Fibroblast of mammary gland (primary cell): ENCODE measurements at regions not wholly inside any gene's neighbourhood (a gene's known extent, or its start where the extent isn't known, plus 50 kb on each side); places are given as distances from the start of the nearest gene placed in this dataset.

Source experiments
- DNase-seq: peaks from one replicate; pipeline ENCODE4 v3.0.0-alpha.2; 2010; ENCODE audit warnings: low read depth
- H3K4me3 ChIP-seq: 2 replicates; pipeline ENCODE4 v1.5.1; 2011; ENCODE audit warnings: low read depth, mild to moderate bottlenecking, low read length, moderate library complexity; ENCODE audit not compliant: control insufficient read depth
- CTCF ChIP-seq: conservative IDR thresholded peaks from 2 replicates; pipeline ENCODE4 v1.5.1; 2011; ENCODE audit warnings: low read depth, low read length, inconsistent platforms; ENCODE audit not compliant: control insufficient read depth, insufficient read depth

GRCh38 chr20:24056491-24056890 is 67.9 kb upstream of the GGTLC1 start:
- no peak overlapping the region for H3K4me3 ChIP-seq
- no peak for DNase-seq
- no peak for TF ChIP-seq CTCF

- no peak for TF ChIP-seq CTCF
- no peak for DNase-seq
- no peak overlapping the region for H3K4me3 ChIP-seq
Measured at GRCh38 chr20:24052599-24053275, 64.2 kb upstream of the GGTLC1 start.

DNA sequence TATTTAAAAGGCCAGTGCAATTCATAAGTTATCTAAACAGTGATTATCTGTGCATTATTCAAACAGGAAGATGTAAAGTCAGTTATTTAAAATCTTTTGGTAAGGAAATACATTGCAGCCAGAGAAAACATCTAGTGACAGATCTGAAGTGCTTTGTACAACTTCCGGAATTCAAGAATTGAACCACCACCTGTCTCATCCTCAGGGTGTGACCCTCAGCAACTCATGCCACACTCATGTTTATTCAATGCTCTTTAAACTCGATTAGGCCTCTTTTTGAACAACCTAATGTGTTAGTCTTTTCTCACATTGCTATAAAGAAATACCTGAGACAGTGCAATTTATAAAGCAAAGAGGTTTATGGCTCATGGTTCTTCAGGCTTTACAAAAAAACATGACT is 62.6 kb upstream of the GGTLC1 start:
- TF ChIP-seq CTCF = no peak
- DNase-seq = no peak
- no peak overlapping the region for H3K4me3 ChIP-seq

DNA sequence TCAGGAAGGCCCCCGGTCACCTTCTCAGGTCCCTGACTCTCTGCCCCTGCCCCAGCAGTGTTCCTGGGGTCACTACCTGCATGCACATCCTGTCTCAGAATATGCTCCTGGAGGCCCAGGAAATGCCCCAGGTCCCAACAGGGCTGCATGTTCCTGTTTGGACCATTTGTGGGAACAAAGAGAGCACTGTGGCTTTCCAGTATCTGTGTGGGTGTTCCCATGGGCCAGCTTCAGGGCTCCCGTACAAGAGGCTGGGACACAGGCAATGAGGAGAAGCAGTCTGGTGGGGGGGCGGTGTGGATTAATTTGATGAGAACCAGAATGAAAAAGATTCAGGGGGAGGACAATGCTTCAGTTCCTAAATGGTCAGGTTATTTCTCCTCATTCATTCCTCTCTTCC is 61.5 kb upstream of the GGTLC1 start:
- H3K4me3 ChIP-seq = no peak overlapping the region
- no peak for DNase-seq
- no peak for TF ChIP-seq CTCF

DNA sequence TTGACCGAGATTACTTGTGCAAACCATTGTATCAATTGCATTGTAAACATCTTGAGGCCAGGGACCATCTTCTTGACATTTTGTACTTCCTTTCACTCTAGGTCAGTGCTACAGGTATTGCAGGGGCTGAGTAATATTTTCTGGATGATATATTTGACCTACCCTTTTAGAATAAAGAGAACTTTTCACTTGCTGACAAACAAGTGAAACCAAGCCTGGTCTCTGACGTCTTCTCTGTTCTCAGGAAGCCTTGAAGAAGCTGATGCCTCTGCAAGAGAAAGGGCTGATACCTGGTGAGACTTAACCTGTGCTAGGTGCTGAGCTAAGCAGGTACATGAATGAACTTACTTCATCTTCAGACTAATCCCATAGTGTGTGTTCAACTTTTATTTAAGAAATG is 60.5 kb upstream of the GGTLC1 start:
- no peak overlapping the region for H3K4me3 ChIP-seq
- DNase-seq = no peak
- TF ChIP-seq CTCF = no peak

DNA sequence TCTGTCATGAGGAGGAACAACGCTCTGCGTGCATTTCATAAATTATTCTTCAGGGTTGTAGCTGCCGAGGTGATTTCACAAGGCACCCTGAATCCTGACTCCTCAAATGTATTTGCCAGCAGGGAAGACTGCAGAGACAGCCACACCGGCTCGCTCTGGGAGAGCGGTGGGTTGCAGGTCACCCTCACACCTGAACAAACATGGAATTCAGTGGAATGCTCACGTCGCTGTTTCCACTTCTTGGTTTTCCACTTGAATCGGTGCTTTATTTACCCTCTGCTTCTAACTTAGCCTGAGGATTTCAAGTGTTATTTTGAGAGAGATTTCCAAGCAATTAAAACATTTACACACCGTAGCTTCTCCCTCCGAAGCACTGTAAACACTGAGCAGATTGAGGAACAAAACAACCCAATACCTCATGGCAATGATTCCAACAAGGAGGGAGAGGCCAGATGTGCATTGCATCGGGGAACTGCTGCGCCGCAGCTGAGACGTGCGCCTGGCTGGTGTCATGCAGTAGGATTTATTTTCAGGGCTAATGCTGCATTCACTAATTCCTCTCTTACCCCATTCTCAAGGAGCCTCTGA is 59.5 kb upstream of the GGTLC1 start:
- DNase-seq = no peak
- no peak for TF ChIP-seq CTCF
- H3K4me3 ChIP-seq = no peak overlapping the region
